Spleen (tissue), 11 donors: ENCODE measurements at regions not wholly inside any gene's neighbourhood (a gene's known extent, or its start where the extent isn't known, plus 50 kb on each side); places are given as distances from the start of the nearest gene placed in this dataset.

Experiments
- DNase-seq: peaks from one replicate; pipeline ENCODE4 v3.0.0-alpha.2; 2020
- H3K27ac ChIP-seq, 8 donors: fragments of 200-600 bp; sonication (generic) in 7 of 8; 1 replicate in 4 of 8; 2 replicates in 4 of 8; pipeline versions ENCODE4 v1.5.0 to v1.8.0; 2016 to 2021; ENCODE audit warnings: inconsistent platforms in 4 of 8, mild to moderate bottlenecking in 4 of 8, moderate library complexity in 1 of 8
- H3K27me3 ChIP-seq, 7 donors: fragments of 200-600 bp; sonication (generic) in 6 of 7; replicated peaks in 1 of 7; 1 replicate in 4 of 7; 2 replicates in 3 of 7; pipeline versions ENCODE4 v1.5.0 to v1.8.0; 2016 to 2021; ENCODE audit warnings: inconsistent platforms in 3 of 7, mild to moderate bottlenecking in 1 of 7
- H3K36me3 ChIP-seq, 6 donors: fragments of 200-600 bp; sonication (generic) in 5 of 6; 1 replicate in 4 of 6; 2 replicates in 2 of 6; pipeline versions ENCODE4 v1.5.0 to v1.8.0; 2016 to 2021; ENCODE audit warnings: inconsistent platforms in 2 of 6
- H3K4me1 ChIP-seq, 6 donors: fragments of 200-600 bp; sonication (generic) in 5 of 6; 1 replicate in 3 of 6; 2 replicates in 3 of 6; pipeline versions ENCODE4 v1.5.0 to v1.8.0; 2016 to 2021; ENCODE audit warnings: inconsistent platforms in 3 of 6
- H3K4me3 ChIP-seq, 8 donors: fragments of 200-600 bp; sonication (generic) in 7 of 8; 1 replicate in 4 of 8; 2 replicates in 4 of 8; pipeline versions ENCODE4 v1.5.0 to v1.8.0; 2016 to 2021; ENCODE audit warnings: inconsistent platforms in 4 of 8, mild to moderate bottlenecking in 4 of 8, moderate library complexity in 2 of 8
- H3K9me3 ChIP-seq, 8 donors: fragments of 200-600 bp; sonication (generic) in 7 of 8; 1 replicate in 4 of 8; 2 replicates in 4 of 8; pipeline versions ENCODE4 v1.5.0 to v1.8.0; 2016 to 2021; ENCODE audit warnings: inconsistent platforms in 4 of 8
- POLR2A ChIP-seq, 3 donors: fragments of 450-650 bp; IDR thresholded peaks; one replicate each; pipeline ENCODE4 v1.5.1; 2017; ENCODE audit warnings: antibody characterized with exemption in 3 of 3, mild to moderate bottlenecking in 1 of 3
- POLR2AphosphoS5 ChIP-seq, 3 donors: sonication (generic); formaldehyde crosslinking; IDR thresholded peaks; one replicate each; pipeline ENCODE4 v1.5.1; 2017; ENCODE audit warnings: antibody characterized with exemption in 3 of 3
- WGBS, 5 donors: extraction: QIAGEN DNeasy Blood & Tissue Kit in 3 of 5; methylation state at CpG; one replicate each; pipeline versions ENCODE4 v1.1.5 to v1.1.7; 2013 to 2018; 5-methylcytosine and 5-hydroxymethylcytosine counted together
- intact Hi-C: fragments of 100-400 bp; cut with DNase I; formaldehyde crosslinking; loops from one replicate; pipeline ENCODE4 v1.15.0; 2023; ENCODE audit warnings: low total_unique reads
- TF ChIP-seq, protein P1 (sequence below), 11 experiments: fragments of 200-600 bp in 7 of 11; fragments of 450-650 bp in 4 of 11; sonication (generic) in 4 of 11; IDR thresholded peaks in 8 of 11; conservative IDR thresholded peaks in 3 of 11; 1 replicate in 7 of 11; 2 replicates in 4 of 11; pipeline versions ENCODE4 v1.4.0 to v1.8.0; 2016 to 2021; ENCODE audit warnings: antibody characterized with exemption in 11 of 11, inconsistent platforms in 4 of 11, mild to moderate bottlenecking in 1 of 11
- donor health status: healthy with polysubstance abuse.
- donor health status: DM: no; HTN: no; CAD: no; lungs with moderate emphysema.
- donor health status: DM: no; HTN: no; CAD: no.
- donor health status: Bipolar disorder and iron deficiency.
- donor health status: healthy.
- donor health status: DM: no; HTN: no; CAD: no.
- donor health status: DM: yes; HTN: yes; CAD: no.

DNA sequence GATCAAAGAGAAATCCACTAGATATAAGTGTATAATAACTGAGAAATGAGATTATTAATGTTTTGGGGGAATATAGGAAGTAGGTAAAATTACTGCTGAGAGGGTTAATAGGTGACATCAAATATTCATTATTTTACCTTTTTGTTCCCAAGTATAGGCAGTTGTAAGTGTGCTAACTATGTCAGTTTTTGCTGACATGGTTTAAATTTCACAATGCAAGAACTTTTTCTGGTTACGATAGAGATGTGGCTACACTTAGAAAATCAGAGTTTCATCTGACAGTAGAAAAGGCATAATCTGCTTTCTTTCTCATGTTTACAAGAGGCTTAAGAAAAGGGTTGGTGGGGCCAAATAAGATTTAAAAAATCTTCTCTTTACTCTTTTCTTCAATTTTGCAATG, 235.0 kb upstream of the DPPA4 start:
- intact Hi-C loops, result no loop called here
- no peaks in the 10 kb centered on the region for H3K9me3 ChIP-seq
- DNase-seq, result no peak
- no peaks in the 10 kb centered on the region for H3K4me1 ChIP-seq
- TF ChIP-seq POLR2AphosphoS5 (IDR thresholded peaks at IDR 0.05), result no peak
- TF ChIP-seq, protein P1, sequence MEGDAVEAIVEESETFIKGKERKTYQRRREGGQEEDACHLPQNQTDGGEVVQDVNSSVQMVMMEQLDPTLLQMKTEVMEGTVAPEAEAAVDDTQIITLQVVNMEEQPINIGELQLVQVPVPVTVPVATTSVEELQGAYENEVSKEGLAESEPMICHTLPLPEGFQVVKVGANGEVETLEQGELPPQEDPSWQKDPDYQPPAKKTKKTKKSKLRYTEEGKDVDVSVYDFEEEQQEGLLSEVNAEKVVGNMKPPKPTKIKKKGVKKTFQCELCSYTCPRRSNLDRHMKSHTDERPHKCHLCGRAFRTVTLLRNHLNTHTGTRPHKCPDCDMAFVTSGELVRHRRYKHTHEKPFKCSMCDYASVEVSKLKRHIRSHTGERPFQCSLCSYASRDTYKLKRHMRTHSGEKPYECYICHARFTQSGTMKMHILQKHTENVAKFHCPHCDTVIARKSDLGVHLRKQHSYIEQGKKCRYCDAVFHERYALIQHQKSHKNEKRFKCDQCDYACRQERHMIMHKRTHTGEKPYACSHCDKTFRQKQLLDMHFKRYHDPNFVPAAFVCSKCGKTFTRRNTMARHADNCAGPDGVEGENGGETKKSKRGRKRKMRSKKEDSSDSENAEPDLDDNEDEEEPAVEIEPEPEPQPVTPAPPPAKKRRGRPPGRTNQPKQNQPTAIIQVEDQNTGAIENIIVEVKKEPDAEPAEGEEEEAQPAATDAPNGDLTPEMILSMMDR (IDR thresholded peaks at IDR 0.05 in 8 of 11, conservative IDR thresholded peaks at IDR 0.05 in 3 of 11), result no peak
- TF ChIP-seq POLR2A (IDR thresholded peaks at IDR 0.05), result no peak
- no peaks in the 10 kb centered on the region for H3K27me3 ChIP-seq
- H3K27ac ChIP-seq, result no peak overlapping the region
- 89 to 100% (median 93%) methylated on average over 1 of the region's 1 CpG for WGBS, 5 donors
- no peak overlapping the region for H3K4me3 ChIP-seq
- H3K36me3 ChIP-seq, result no peaks in the 10 kb centered on the region

DNA sequence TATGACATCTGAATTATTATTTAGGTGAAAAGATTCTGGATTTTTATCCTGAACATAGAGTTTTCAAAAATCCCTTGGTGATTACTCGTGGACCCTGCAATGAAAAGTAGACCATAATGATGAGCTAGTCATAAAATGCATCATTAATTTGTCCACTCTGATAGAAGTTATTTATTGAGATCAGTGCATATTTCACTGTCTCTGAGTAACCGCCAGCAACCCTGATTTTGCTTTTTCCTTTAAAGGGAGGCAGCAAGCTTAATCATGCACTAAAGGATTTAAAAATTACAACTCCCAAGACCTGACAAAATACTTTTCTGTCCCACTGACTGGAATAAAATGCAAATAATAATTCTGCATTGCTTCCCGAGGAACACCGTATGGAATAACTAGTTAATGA, 259.6 kb upstream of the DPPA4 start:
- H3K27me3 ChIP-seq, result no peaks in the 10 kb centered on the region
- no peak overlapping the region for H3K4me3 ChIP-seq
- no peaks in the 10 kb centered on the region for H3K4me1 ChIP-seq
- peaks cover 0 to 22% (median 14%) of the 10 kb centered on the region in 8 donors for H3K9me3 ChIP-seq
- no peaks in the 10 kb centered on the region for H3K36me3 ChIP-seq
- TF ChIP-seq POLR2AphosphoS5 (IDR thresholded peaks at IDR 0.05) (no peak), POLR2A (IDR thresholded peaks at IDR 0.05) (no peak)
- TF ChIP-seq, protein P1 (IDR thresholded peaks at IDR 0.05 in 8 of 11, conservative IDR thresholded peaks at IDR 0.05 in 3 of 11), result no peak
- no peak overlapping the region for H3K27ac ChIP-seq
- 75 to 85% (median 81%) methylated on average over 4 of the region's 4 CpGs for whole genome bisulfite sequencing, 5 donors
- intact Hi-C loops, result no loop called here
- no peak for DNase-seq

DNA sequence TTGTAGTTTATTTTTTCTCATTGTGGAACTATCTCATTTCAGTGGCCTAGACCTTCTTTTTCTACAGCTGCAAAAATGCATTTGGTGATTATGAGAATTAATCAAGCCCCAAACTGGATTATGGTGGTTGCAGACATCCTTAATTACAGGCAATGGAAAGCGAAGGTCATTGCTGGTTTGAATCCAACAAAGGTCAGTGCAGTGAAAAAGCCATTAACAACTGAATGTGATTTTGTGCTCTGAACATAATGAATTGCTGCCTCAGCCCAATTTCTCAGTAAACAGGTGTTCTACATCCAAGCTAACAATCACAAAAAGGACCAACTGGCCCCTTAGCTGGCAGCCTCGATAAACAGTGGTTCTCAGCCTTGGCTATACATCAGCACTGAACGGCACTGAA, 260.1 kb upstream of the DPPA4 start:
- no peak overlapping the region for H3K4me3 ChIP-seq
- no peaks in the 10 kb centered on the region for H3K4me1 ChIP-seq
- H3K27ac ChIP-seq, result no peak overlapping the region
- intact Hi-C loops, result no loop called here
- TF ChIP-seq POLR2AphosphoS5 (IDR thresholded peaks at IDR 0.05), result no peak
- TF ChIP-seq, protein P1 (IDR thresholded peaks at IDR 0.05 in 8 of 11, conservative IDR thresholded peaks at IDR 0.05 in 3 of 11), result no peak
- no peak for DNase-seq
- peaks cover 0 to 22% (median 14%) of the 10 kb centered on the region in 8 donors for H3K9me3 ChIP-seq
- WGBS, 5 donors, result 49 to 69% (median 56%) methylated on average over 3 of the region's 3 CpGs
- H3K27me3 ChIP-seq, result no peaks in the 10 kb centered on the region
- H3K36me3 ChIP-seq, result no peaks in the 10 kb centered on the region

DNA sequence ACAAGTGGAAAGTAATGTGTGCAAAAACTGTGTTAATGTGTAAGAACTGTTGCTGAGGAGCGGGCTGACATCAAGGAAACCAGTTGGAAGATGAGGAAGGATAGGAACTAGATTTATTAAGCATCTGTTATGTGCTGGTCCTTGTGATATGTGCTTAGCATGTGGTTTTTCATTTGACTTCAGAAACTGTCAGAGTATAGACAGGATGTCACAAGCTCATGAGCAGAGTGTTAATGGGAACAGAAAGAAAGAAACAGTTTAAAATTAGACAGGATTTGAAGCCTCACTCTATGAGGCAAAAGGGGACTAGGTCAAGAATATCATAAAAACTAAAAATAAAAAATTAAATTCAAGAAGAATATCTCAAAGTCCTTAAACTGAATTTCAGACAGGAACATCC, 270.6 kb upstream of the DPPA4 start:
- no peak overlapping the region for H3K27ac ChIP-seq
- H3K9me3 ChIP-seq, result no peaks in the 10 kb centered on the region
- H3K27me3 ChIP-seq, result no peaks in the 10 kb centered on the region
- no peak for DNase-seq
- H3K4me1 ChIP-seq, result no peaks in the 10 kb centered on the region
- WGBS, 5 donors, result 64 to 76% (median 72%) methylated on average over 1 of the region's 1 CpG
- no peak overlapping the region for H3K4me3 ChIP-seq
- H3K36me3 ChIP-seq, result no peaks in the 10 kb centered on the region
- intact Hi-C loops, result no loop called here
- no peak for TF ChIP-seq POLR2AphosphoS5 (IDR thresholded peaks at IDR 0.05)
- no peak for TF ChIP-seq POLR2A (IDR thresholded peaks at IDR 0.05)
- TF ChIP-seq, protein P1 (IDR thresholded peaks at IDR 0.05 in 8 of 11, conservative IDR thresholded peaks at IDR 0.05 in 3 of 11), result no peak
